HEK293 (cell line): ENCODE measurements at regions not wholly inside any gene's neighbourhood (a gene's known extent, or its start where the extent isn't known, plus 50 kb on each side); places are given as distances from the start of the nearest gene placed in this dataset.

Experiments used
- CTCF ChIA-PET: fragments of 350-600 bp; formaldehyde crosslinking; extraction: SDS; loops from one replicate; lab custom pipeline; 2021; ENCODE audit warnings: antibody characterized with exemption; lab: Yijun Ruan, JAX
- POLR2A ChIA-PET: fragments of 300-600 bp; formaldehyde crosslinking; extraction: SDS; loops from one replicate; lab custom pipeline; 2020; ENCODE audit warnings: antibody characterized with exemption, inconsistent platforms; lab: Yijun Ruan, JAX
- H3K27ac ChIP-seq: fragments of 200-500 bp; sonication (Bioruptor generic); 2 replicates; pipeline ENCODE4 v1.5.1; 2014; ENCODE audit warnings: low read depth, low read length, control low read depth, inconsistent platforms; ENCODE audit errors: extremely low read depth
- H3K36me3 ChIP-seq, 2 experiments: fragments of 200-500 bp in 1 of 2; sonication (Bioruptor generic) in 1 of 2; 1 replicate in 1 of 2; 2 replicates in 1 of 2; pipeline ENCODE4 v1.5.1; 2014 to 2017; ENCODE audit warnings: inconsistent platforms in 2 of 2, low read length in 2 of 2; ENCODE audit not compliant: control insufficient read depth in 2 of 2, insufficient read depth in 1 of 2
- H3K4me1 ChIP-seq: fragments of 200-500 bp; sonication (Bioruptor generic); 2 replicates; pipeline ENCODE4 v1.5.1; 2014; ENCODE audit warnings: mild to moderate bottlenecking, low read length, inconsistent platforms; ENCODE audit not compliant: control insufficient read depth, insufficient read depth
- H3K4me3 ChIP-seq: 2 replicates; pipeline ENCODE4 v1.5.1; 2011; ENCODE audit warnings: low read depth, mild to moderate bottlenecking, control low read depth, low read length, moderate library complexity
- H3K9me3 ChIP-seq: fragments of 200-500 bp; sonication (Bioruptor generic); 2 replicates; pipeline ENCODE4 v1.5.1; 2014; ENCODE audit warnings: low read depth, low read length, inconsistent platforms; ENCODE audit not compliant: control insufficient read depth, insufficient read depth
- FEZF1 ChIP-seq: fragments of 450-650 bp; formaldehyde crosslinking; IDR thresholded peaks from 2 replicates; pipeline ENCODE4 v1.5.1; 2016; ENCODE audit warnings: missing biosample characterization, missing genetic modification characterization
- PRDM10 ChIP-seq: fragments of 450-650 bp; formaldehyde crosslinking; IDR thresholded peaks from 2 replicates; pipeline ENCODE4 v1.5.1; 2016; ENCODE audit warnings: missing biosample characterization, missing genetic modification characterization
- SCRT2 ChIP-seq: fragments of 450-650 bp; formaldehyde crosslinking; IDR thresholded peaks from 2 replicates; pipeline ENCODE4 v1.5.1; 2016; ENCODE audit warnings: missing biosample characterization, missing genetic modification characterization
- ZBTB1 ChIP-seq: fragments of 450-650 bp; formaldehyde crosslinking; IDR thresholded peaks from 2 replicates; pipeline ENCODE4 v1.5.1; 2016; ENCODE audit warnings: missing biosample characterization, missing genetic modification characterization
- ZBTB17 ChIP-seq: fragments of 450-650 bp; formaldehyde crosslinking; IDR thresholded peaks from 2 replicates; pipeline ENCODE4 v1.5.1; 2016; ENCODE audit warnings: missing biosample characterization, missing genetic modification characterization
- ZBTB26 ChIP-seq: fragments of 450-650 bp; formaldehyde crosslinking; optimal IDR thresholded peaks from 2 replicates; pipeline ENCODE3; 2016; ENCODE audit warnings: missing biosample characterization, mild to moderate bottlenecking, missing genetic modification characterization
- ZBTB44 ChIP-seq: fragments of 450-650 bp; IDR thresholded peaks from 2 replicates; pipeline ENCODE4 v1.5.1; 2018; ENCODE audit warnings: missing biosample characterization, mild to moderate bottlenecking, missing genetic modification characterization
- ZFHX2 ChIP-seq: fragments of 450-650 bp; formaldehyde crosslinking; conservative IDR thresholded peaks from 2 replicates; pipeline ENCODE4 v1.5.1; 2016; ENCODE audit warnings: missing biosample characterization, missing genetic modification characterization
- ZNF146 ChIP-seq: fragments of 450-650 bp; formaldehyde crosslinking; IDR thresholded peaks from 2 replicates; pipeline ENCODE4 v1.5.1; 2016; ENCODE audit warnings: missing biosample characterization, missing genetic modification characterization
- ZNF148 ChIP-seq: fragments of 450-650 bp; formaldehyde crosslinking; IDR thresholded peaks from 2 replicates; pipeline ENCODE4 v1.5.0; 2017; ENCODE audit warnings: missing biosample characterization, missing genetic modification characterization, borderline replicate concordance
- ZNF398 ChIP-seq: fragments of 450-650 bp; formaldehyde crosslinking; IDR thresholded peaks from 2 replicates; pipeline ENCODE4 v1.5.1; 2017; ENCODE audit warnings: missing biosample characterization, missing genetic modification characterization
- ZNF518A ChIP-seq: fragments of 450-650 bp; formaldehyde crosslinking; conservative IDR thresholded peaks from 2 replicates; pipeline ENCODE4 v1.5.1; 2016; ENCODE audit warnings: low read depth, missing biosample characterization, missing genetic modification characterization
- ZNF548 ChIP-seq: fragments of 450-650 bp; formaldehyde crosslinking; IDR thresholded peaks from 2 replicates; pipeline ENCODE4 v1.5.1; 2016; ENCODE audit warnings: missing biosample characterization, missing genetic modification characterization
- ZNF580 ChIP-seq: fragments of 450-650 bp; formaldehyde crosslinking; IDR thresholded peaks from 2 replicates; pipeline ENCODE4 v1.5.1; 2016; ENCODE audit warnings: missing biosample characterization, missing genetic modification characterization
- ZNF664 ChIP-seq: fragments of 450-650 bp; formaldehyde crosslinking; IDR thresholded peaks from 2 replicates; pipeline ENCODE4 v1.5.1; 2016; ENCODE audit warnings: missing biosample characterization, missing genetic modification characterization
- ZNF692 ChIP-seq: fragments of 450-650 bp; formaldehyde crosslinking; IDR thresholded peaks from 2 replicates; pipeline ENCODE4 v1.5.1; 2016; ENCODE audit warnings: missing biosample characterization, missing genetic modification characterization
- ZNF777 ChIP-seq: fragments of 450-650 bp; formaldehyde crosslinking; IDR thresholded peaks from 2 replicates; pipeline ENCODE4 v1.5.1; 2017; ENCODE audit warnings: missing biosample characterization, missing genetic modification characterization, borderline replicate concordance

- no peak for TF ChIP-seq ZBTB26 (tag by site-specific recombination)
- peak; percentile 91 for TF ChIP-seq ZNF692 (tag by site-specific recombination)
- TF ChIP-seq ZFHX2 (tag by site-specific recombination), result no peak
- TF ChIP-seq ZBTB17 (tag by site-specific recombination), result peak; percentile 81
- no peak for TF ChIP-seq ZNF777 (tag by site-specific recombination)
- TF ChIP-seq ZNF146 (tag by site-specific recombination), result 0 out of 2 replicates have a peak, but pooled peaks have one; percentile 7
- no peak for TF ChIP-seq ZBTB44 (tag by site-specific recombination)
- peak; percentile 59 for TF ChIP-seq PRDM10
- 0 out of 2 replicates have a peak, but pooled peaks have one; percentile 9 for TF ChIP-seq ZNF580 (tag by site-specific recombination)
- TF ChIP-seq ZBTB1 (tag by site-specific recombination), result no peak
- TF ChIP-seq ZNF548 (tag by site-specific recombination), result no peak
- TF ChIP-seq ZNF664 (tag by site-specific recombination), result no peak
- TF ChIP-seq FEZF1 (tag by site-specific recombination), result peak; percentile 89
Measured at GRCh38 chr12:123055281-123055766, 74.8 kb downstream of the ARL6IP4 start (continued).

GRCh38 chr12:123054371-123054770, 73.9 kb downstream of the ARL6IP4 start:
- POLR2A ChIA-PET, result no interaction called here
- no peaks in the 10 kb centered on the region for H3K36me3 ChIP-seq
- no peaks in the 10 kb centered on the region for H3K9me3 ChIP-seq
- no peaks in the 10 kb centered on the region for H3K4me1 ChIP-seq
- CTCF ChIA-PET, result interaction anchor here (0.8 to 3.4 kb wide), 4 partner anchors 9 to 95 kb away, joined by 3 to 12 read pairs (median 4); no protein-coding TSS in a partner anchor
- H3K27ac ChIP-seq, result no peak overlapping the region
- H3K4me3 ChIP-seq, result no peak overlapping the region
- no peak for TF ChIP-seq ZNF398 (tag by site-specific recombination)
- no peak for TF ChIP-seq ZNF518A (tag by site-specific recombination)
- TF ChIP-seq SCRT2 (tag by site-specific recombination), result no peak
- TF ChIP-seq ZNF148 (tag by site-specific recombination), result no peak
